EH (cell line): ENCODE measurements at regions not wholly inside any gene's neighbourhood (a gene's known extent, or its start where the extent isn't known, plus 50 kb on each side); places are given as distances from the start of the nearest gene placed in this dataset.

Experiments
- DNase-seq: peaks from one replicate; pipeline ENCODE4 v3.0.0-alpha.2; 2015; ENCODE audit warnings: low read depth

DNA sequence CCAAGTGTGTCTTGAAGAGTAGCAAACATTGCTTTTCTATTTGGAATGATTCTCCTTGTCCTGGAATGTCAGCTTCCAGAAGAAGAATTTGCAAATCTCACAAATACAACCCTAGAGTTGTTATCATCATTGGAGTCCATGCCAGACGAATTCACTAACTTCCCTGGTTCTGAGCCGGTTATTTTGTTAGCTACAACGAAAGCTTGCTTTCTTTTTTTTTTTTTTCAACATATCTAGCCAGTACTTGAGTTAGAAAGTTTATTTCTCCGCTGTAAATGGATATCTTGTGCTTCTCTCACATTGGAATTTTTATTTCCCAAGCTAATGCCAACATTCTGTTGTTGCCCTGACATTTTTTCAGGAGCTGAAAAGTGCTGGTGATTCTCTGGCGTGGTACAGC, 138.1 kb upstream of the POM121L12 start:
- no peak for DNase-seq

- no peak for DNase-seq
Measured at GRCh38 chr7:52877240-52877639, 158.2 kb upstream of the POM121L12 start.

DNA sequence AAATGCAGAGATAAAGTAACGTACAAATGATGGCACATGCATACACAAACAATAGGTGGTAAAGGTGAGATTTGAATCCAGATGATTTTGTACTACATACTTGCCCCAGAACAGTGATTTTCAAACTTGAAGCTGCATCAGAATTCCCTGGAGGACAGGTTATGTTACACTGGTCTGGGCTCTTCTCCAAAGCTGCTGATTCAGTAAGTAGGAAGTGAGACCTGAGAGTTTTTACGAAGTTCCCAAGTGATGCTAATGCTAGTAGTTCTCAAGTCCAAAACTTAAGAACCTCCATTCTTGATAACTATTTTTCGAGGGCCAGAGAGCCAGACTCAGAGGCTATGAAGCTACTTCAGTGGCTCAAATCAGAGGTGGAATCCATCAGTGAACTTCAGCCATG, 159.0 kb upstream of the POM121L12 start:
- DNase-seq, result no peak

- DNase-seq, result no peak
Measured at GRCh38 chr7:52863652-52864051, 171.8 kb upstream of the POM121L12 start.

DNA sequence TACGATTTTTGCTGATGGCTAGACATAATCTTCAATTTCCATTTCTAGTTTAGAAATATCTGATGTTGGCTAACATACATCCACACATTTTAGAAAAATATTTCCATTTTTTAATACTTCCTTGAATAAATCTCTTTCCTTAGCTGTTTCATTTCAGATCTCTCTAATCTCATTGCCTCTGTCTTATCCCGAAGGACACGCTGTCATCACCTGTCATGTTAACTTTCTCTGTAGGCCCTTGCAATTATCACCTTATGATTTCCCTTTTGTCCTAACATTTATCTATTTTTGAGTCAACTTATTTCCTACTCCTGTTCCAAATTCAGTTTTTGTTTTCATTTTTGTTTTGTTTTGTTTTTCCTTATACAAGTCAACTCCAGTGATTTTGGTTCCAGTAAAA, 173.1 kb upstream of the POM121L12 start:
- no peak for DNase-seq

GRCh38 chr7:52857367-52857766, 178.1 kb upstream of the POM121L12 start:
- DNase-seq, result no peak

- DNase-seq, result no peak
Measured at GRCh38 chr7:52854681-52855080, 180.8 kb upstream of the POM121L12 start.

DNA sequence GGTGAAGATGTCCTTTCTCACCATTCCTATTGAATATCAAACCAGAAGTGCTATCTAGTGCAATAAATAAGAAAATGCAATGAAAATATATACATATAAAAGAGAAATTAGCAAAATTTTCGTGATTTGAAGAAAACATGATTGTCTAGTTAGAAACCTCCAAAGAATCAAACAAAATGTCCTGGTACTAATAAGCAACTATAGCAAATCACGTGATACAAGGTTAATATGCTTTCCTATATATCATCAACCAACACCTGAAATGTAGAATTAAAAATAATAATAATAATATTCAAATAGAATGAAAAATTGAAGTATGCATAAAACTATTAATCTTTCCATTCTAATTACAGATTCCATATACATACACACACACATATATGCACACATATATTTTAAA, 183.9 kb upstream of the POM121L12 start:
- no peak for DNase-seq

DNA sequence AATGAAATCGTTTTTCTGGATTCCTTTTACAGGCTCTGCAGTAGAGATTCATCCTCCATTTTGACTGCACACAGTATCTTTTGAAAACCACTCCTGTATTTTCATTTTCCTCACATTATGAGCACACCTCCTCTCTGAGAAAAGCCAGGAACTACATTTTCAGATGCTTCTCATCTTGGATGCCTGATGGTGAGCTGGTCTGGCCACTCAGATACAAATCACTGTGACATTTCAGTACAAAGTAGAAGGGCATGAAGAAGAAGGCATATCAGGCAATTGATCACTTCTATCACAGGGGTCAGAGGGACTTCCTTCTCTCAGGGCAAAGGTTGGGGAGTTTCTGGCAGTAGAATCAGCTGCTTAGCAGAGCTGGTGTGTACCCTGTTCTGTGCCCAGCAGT, 192.0 kb upstream of the POM121L12 start:
- no peak for DNase-seq

DNA sequence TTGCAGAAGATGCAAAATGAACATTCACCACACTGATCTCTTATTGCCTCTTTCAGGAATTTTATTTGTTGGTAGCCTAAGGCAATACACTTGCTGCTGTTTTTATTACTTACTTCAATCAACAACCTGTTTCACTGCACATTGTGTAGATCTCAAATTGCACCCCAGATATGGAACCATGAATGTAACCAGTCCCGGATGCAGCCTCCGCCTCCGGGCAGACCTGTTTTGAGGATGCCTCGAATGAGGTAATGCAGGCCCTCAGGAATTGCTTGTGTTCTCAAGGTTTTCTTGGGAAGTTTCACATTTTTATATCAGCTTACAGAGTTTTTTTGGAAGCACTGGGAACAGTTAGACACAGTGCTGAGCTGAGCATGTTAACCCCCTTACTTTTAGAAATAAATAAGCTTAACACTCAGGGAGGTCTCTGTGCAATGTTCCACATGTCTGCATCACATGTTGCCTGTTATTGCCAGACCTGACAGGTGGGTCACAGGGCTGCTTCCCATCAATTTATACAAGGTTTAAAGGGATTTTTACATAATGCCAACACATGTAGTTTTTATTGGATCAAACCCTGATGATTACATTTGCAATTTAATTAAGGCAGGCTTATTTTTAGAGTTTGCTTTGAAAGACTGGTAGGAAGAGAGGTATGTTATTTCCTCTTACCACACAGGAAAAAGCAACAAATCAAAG, 193.1 kb upstream of the POM121L12 start:
- DNase-seq, result no peak

DNA sequence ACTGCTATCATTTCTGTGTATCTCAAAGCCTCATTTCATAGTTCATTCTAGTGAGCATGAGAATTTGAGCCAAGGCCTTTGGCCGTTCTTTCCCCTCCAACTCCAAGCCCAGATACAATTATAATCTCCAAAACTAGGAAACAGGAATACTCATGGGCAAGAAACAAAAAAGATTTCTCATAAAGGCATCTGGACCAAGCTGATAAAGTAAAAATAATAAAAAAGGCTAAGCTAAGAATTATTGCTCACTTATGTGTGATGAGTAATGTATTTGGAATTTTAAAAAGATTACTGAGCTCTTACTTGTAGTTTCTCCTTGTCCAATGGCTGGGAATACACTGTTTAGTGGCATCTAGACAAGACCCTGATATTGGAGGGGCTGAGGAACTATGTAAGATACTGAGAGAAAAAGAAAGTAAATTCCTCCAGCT, 196.4 kb upstream of the POM121L12 start:
- DNase-seq, result no peak

GRCh38 chr7:52831321-52831720, 204.1 kb upstream of the POM121L12 start:
- DNase-seq, result no peak

GRCh38 chr7:52830801-52831200, 204.6 kb upstream of the POM121L12 start:
- no peak for DNase-seq

DNA sequence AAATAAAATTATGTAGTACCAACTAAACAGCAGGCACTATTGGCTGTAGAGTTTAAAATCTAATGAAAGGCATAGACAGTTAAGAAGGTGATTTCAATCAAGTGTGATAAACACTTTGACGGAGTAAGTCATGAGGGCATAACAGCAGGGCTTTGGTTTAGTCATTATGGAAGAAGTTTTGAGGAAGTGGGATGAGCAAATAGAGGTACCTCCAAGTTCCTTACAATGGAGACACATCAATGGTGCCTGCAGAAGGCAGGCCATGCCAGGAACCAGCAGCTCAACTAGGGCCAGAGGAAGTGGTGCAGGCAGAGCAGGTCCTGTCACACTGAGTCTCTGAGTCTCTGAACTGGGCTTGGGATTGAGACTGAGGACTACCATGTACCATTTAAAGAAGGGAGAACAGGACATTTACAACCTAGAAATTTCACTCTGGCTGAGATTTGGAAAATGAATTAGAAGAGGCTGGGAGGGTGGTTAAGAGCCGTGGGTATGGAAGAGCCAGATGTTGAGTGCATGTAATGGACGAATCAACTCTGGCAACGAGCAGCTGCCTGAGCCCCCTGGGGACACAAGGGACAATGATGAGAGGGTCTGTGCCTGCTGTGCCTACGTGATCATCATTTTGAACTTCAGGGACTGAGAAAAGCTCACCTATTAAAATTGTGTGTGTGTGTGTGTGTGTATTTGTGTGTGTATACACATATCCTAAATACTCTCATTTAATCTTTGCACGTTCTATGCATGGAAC, 208.7 kb upstream of the POM121L12 start:
- DNase-seq, result no peak

- no peak for DNase-seq
Measured at GRCh38 chr7:52825611-52826010, 209.8 kb upstream of the POM121L12 start.

DNA sequence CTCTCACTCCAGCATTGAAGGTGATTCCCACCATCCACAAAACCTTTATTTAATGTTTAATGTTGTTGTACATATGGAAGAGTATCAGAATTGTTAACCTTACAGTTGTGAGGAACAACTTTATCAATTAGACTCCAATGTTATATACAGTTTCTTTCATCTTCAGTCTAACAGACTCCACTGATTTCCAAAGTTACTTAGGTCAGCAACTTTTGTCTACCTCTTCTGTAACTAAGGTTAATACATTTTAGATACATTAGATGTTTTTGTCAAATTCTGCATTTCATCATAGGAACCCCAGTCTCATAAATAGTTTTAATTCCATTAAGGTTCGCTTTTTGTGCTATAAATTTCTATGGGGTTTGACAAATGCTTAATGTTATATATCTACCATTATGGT, 223.9 kb upstream of the POM121L12 start:
- DNase-seq, result no peak

GRCh38 chr7:52799817-52800216, 235.6 kb upstream of the POM121L12 start:
- no peak for DNase-seq

DNA sequence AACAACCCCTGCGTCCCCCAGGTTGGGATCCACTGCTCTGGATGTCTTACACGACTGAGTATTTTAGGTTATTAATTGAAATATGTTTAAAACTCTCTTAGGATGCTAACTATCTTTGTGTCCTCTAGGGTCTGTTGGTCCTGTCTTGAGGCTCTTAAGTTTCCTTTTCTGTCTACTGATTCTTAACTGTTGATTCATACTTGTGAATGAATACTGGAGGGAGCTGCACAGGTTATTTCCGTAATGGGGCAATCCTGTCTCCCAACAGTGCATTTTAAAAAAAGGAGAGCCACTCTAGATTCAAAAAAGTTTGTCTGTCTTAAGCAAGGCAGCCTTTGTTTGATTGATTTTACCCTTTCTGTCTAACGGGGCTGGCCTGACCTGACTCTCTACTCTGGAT, 237.6 kb upstream of the POM121L12 start:
- no peak for DNase-seq

DNA sequence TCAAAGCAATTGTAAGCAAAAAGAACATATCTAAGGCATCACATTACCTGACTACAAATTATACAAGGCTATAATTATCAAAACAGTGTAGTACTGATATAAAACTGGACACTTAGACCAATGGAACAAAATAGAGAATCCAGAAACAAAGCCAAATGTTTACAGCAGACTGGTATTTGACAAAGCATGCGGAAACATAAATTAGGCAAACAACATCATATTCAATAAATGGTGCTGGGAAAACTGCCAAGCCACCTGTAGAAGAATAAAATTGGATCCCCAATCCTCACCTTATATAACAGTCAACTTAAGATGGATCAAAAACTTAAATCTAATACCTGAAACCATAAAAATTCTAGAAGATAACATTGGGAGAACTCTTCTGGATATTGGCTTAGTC, 240.8 kb upstream of the POM121L12 start:
- DNase-seq, result no peak

GRCh38 chr7:52791176-52791700, 244.2 kb upstream of the POM121L12 start:
- no peak for DNase-seq

DNA sequence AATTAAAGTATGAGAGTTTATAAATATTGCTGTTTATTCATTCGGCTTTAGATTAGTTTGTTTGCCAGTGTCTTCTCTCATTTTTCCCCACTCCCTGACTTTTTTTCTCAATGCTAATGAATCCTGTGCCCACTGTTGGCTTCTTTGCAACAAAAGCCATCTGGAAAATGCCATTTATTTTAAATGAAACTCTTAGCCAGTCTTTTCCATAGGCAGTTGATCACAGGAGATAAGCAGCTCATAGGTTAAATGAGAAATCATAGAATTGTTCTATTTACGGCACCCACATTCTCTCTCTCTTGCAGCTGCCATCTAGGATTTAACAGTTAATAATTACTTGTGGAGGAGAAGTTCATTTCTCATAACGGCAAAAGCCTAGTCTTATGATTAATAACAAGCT, 249.3 kb upstream of the POM121L12 start:
- DNase-seq, result no peak

- DNase-seq, result no peak
Measured at GRCh38 chr7:52782348-52782747, 253.1 kb upstream of the POM121L12 start.

DNA sequence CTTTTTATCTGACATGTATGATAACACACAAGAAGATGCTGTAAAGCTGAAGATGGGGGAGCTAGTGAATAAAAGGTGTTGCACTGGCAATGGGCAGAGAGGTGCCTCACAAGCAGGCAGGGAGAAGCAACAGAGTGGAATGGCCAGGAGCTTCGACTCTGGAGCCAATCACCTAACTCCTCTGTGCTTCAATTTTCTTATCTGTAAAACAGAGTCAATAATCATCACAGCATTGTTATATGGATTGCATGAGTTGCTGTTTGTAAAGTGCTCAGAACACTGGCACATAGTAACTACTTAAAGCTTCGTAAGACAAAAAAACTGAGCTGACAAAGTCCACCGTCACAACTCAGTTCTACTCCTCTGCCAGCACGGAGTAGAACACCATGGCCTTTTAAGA, 254.2 kb upstream of the POM121L12 start:
- DNase-seq, result no peak

- DNase-seq, result no peak
Measured at GRCh38 chr7:52779004-52779403, 256.4 kb upstream of the POM121L12 start.
